Heart right ventricle (tissue), 16 donors: ENCODE measurements at regions not wholly inside any gene's neighbourhood (a gene's known extent, or its start where the extent isn't known, plus 50 kb on each side); places are given as distances from the start of the nearest gene placed in this dataset.
A peak's percentile ranks its signal among the peaks of the same experiment; 100 is the strongest.

Experiments
- ATAC-seq, 8 donors: fragments of 200-7000 bp; cut with Tn5 transposase; one replicate each; pipeline ENCODE4 v1.9.1; 2020; ENCODE audit warnings: mild to moderate bottlenecking in 8 of 8, moderate library complexity in 8 of 8, moderate number of reproducible peaks in 1 of 8
- DNase-seq, 2 donors: peaks; one replicate each; pipeline ENCODE4 v3.0.0-alpha.2; 2020
- H3K27ac ChIP-seq, 10 donors: fragments of 200-600 bp; sonication (generic) in 2 of 10; one replicate each; pipeline versions ENCODE4 v1.5.0 to v1.8.0; 2020 to 2022; ENCODE audit warnings: mild to moderate bottlenecking in 3 of 10
- H3K27me3 ChIP-seq, 7 donors: fragments of 200-600 bp; one replicate each; pipeline ENCODE4 v1.8.0; 2021 to 2022; ENCODE audit warnings: mild to moderate bottlenecking in 2 of 7
- H3K36me3 ChIP-seq, 9 donors: fragments of 200-600 bp; sonication (generic) in 1 of 9; one replicate each; pipeline versions ENCODE4 v1.5.0 to v1.8.0; 2020 to 2022; ENCODE audit warnings: mild to moderate bottlenecking in 2 of 9
- H3K4me1 ChIP-seq, 9 donors: fragments of 200-600 bp; sonication (generic) in 1 of 9; one replicate each; pipeline versions ENCODE4 v1.5.0 to v1.8.0; 2020 to 2022; ENCODE audit warnings: mild to moderate bottlenecking in 4 of 9
- H3K4me3 ChIP-seq, 10 donors: fragments of 200-600 bp; sonication (generic) in 2 of 10; one replicate each; pipeline versions ENCODE4 v1.5.0 to v1.8.0; 2020 to 2022; ENCODE audit warnings: mild to moderate bottlenecking in 7 of 10, moderate library complexity in 2 of 10
- H3K9me3 ChIP-seq, 11 donors: fragments of 200-600 bp in 10 of 11; sonication (generic) in 2 of 11; one replicate each; pipeline versions ENCODE4 v1.5.0 to v1.8.0; 2013 to 2022; ENCODE audit warnings: mild to moderate bottlenecking in 2 of 11, control low read depth in 1 of 11, moderate library complexity in 1 of 11
- CTCF ChIP-seq, 9 donors: fragments of 200-600 bp; sonication (generic) in 2 of 9; IDR thresholded peaks; one replicate each; pipeline versions ENCODE4 v1.5.0 to v1.8.0; 2021 to 2022; ENCODE audit warnings: antibody characterized with exemption in 9 of 9, mild to moderate bottlenecking in 5 of 9, moderate library complexity in 1 of 9
- WGBS, 2 donors: extraction: QIAGEN DNeasy Blood & Tissue Kit; methylation state at CpG; one replicate each; pipeline ENCODE4 v1.1.7; 2013; ENCODE audit warnings: inconsistent platforms in 1 of 2; 5-methylcytosine and 5-hydroxymethylcytosine counted together
- intact Hi-C, 10 donors: fragments of 100-400 bp; cut with DNase I; formaldehyde crosslinking; loops; one replicate each; pipeline versions ENCODE4 v1.11.1 to v1.14.2; 2022
- donor health status: Arrhythmogenic right ventricular cardiomyopathy.
- donor health status: ischemic (EF 13 %, LVEDD 7.1; RV severe dilation, severe dysfunction).
- donor health status: healthy with polysubstance abuse.
- donor health status: DM: no; HTN: yes; CAD: no.
- donor health status: DM: no; HTN: no; CAD: no.
- donor health status: ischemic (EF 25% LVEDD 6.9; RV normal size, moderate dysfunction).
- donor health status: ischemic (EF 25% LVEDD 5.7; RV mildly dilated, moderate dysfunction).
- donor health status: healthy.
- donor health status: DM: yes; HTN: yes; CAD: no.
- donor health status: Ischemic cardiomyopathy.
- donor health status: ischemic (EF 35%, LVEDD 5.7; RV mildly dilated, moderate dysfunction).
- donor health status: nonischemic (EF 11% LVEDD 7.7; RV severe dilation, severe dysfunction).
- donor health status: DM: yes; HTN: yes; CAD: no.
- donor health status: PGD.
- donor health status: ischemic (EF 29% LVEDD 5.4; RV normal size, mild dysfunction).
- donor health status: nonischemic (EF 23%, LVEDD 6.1; RV moderate dilation, normal function).

DNA sequence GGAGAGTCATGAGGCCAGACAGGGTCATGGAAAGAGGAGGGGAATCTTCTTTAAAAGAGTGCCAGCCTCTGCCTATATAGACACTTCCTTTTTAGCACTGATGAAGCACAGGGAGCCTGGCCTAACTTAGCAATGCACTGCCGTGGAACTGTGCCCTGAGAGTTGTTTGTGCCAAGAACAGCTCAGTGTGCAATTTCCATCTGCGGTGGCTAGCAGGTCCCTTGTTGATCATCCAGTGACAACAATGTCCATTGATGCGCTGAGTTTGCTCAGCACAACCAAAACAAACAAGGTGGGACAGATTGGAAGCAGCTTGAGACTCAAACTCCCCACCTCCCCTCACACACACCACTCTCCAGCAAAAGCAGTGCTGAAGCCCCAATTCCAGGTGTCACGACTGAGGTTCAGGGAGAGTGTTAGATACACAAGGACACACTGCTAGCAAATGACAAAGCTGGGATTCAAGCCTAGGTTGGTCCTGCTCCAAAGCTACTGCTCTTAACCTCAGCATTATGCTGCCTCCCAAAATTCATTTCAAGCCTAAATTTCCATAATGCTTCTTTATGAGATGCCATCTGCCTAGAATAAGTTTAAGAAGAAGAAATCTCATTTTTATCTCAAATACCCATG, 316.6 kb upstream of the UBE2E2 start:
- H3K27me3 ChIP-seq, result no peaks in the 10 kb centered on the region
- peaks cover 0 to 3% (median 0%) of the 10 kb centered on the region in 9 donors for H3K4me1 ChIP-seq
- peak overlapping the region in 1 of 10 donors; percentile 6 for H3K27ac ChIP-seq
- H3K36me3 ChIP-seq, result no peaks in the 10 kb centered on the region
- peak; percentile 27 to 40 for DNase-seq
- intact Hi-C loops, result loop anchor here in 2 of 10 donors (5.0 to 10.0 kb wide), 2 partner anchors 312 to 699 kb away; no protein-coding TSS in a partner anchor
- WGBS, 2 donors, result 42 to 49% methylated on average over 4 of the region's 4 CpGs
- TF ChIP-seq CTCF (IDR thresholded peaks at IDR 0.05), result no peak
- ATAC-seq, result peak in 6 of 8 donors; percentile 61 to 86 (median 70)
- no peak overlapping the region for H3K4me3 ChIP-seq
- no peaks in the 10 kb centered on the region for H3K9me3 ChIP-seq

DNA sequence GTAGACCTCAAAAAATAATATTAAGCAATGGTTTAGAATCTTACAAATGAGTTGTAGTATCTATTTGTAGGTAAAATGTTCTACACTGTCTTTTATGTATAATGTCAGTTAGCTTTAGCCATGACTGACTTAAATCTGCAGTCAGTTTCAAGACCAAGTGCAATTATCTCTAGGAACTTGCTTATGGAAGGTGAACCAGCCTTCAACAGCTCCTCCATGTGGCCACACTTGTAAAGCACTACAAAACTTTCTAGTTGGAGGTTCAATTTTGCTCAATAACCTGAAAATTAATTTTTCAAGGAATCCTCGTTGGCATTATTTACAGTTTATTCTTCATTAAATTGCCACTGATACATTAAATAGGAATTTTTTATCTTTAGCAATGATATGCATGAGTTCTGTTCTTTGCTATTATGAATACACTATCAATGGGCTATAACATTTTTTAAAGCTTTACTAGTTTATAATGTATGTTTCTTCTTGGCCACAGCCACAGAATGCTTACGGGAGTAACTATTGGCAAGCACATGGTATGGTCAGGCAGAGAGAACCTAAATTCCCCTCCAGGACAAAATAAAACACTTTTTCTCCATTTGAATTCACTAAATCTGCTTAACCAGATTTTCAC, 315.3 kb upstream of the UBE2E2 start:
- no peak for ATAC-seq
- intact Hi-C loops, result loop anchor here in 2 of 10 donors (5.0 to 10.0 kb wide), 2 partner anchors 313 to 700 kb away; no protein-coding TSS in a partner anchor
- no peak for DNase-seq

DNA sequence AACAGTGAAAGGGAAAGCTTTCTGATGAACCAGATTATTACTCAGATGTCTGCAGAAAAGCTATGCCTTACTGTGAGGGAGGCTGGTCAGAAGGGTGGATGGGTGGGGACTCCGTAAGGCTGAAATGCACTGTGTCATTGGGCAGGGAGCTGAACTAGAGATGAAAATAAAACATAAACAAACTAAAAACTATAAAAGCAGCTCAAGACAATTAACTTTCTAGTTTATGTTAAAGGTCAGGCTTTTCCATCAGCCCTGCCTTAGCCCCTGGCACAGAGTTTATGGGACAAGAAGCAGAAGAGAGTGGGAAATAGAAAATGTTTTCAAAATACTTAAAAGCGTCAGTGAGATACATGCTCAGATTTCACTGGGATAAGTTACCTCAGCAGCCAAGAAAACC, 310.0 kb upstream of the UBE2E2 start:
- peaks cover 0 to 6% (median 0%) of the 10 kb centered on the region in 9 donors for H3K4me1 ChIP-seq
- DNase-seq (no peak), ATAC-seq (no peak)
- no peaks in the 10 kb centered on the region for H3K36me3 ChIP-seq
- peaks cover 0 to 10% (median 0%) of the 10 kb centered on the region in 7 donors for H3K27me3 ChIP-seq
- WGBS, 2 donors, result 71 to 85% methylated on average over 2 of the region's 2 CpGs
- H3K27ac ChIP-seq, result no peak overlapping the region
- H3K9me3 ChIP-seq, result no peaks in the 10 kb centered on the region
- H3K4me3 ChIP-seq, result no peak overlapping the region
- TF ChIP-seq CTCF (IDR thresholded peaks at IDR 0.05), result no peak
- intact Hi-C loops, result loop anchor here in 1 of 10 donors (10.0 kb wide), 1 partner anchor 318 kb away; no protein-coding TSS in a partner anchor

More for the DNA sequence above, 315.3 kb upstream of the UBE2E2 start:
- Histone ChIP-seq H3K27ac (no peak overlapping the region), H3K4me3 (no peak overlapping the region), H3K9me3 (no peaks in the 10 kb centered on the region), H3K27me3 (peaks cover 0 to 10% (median 0%) of the 10 kb centered on the region in 7 donors), H3K36me3 (no peaks in the 10 kb centered on the region), H3K4me1 (peaks cover 0 to 3% (median 0%) of the 10 kb centered on the region in 9 donors)
- peak in 7 of 9 donors; percentile 31 to 61 (median 50) for TF ChIP-seq CTCF (IDR thresholded peaks at IDR 0.05)
- 46 to 53% methylated on average over 2 of the region's 2 CpGs for WGBS, 2 donors

GRCh38 chr3:22893644-22894325, 309.3 kb upstream of the UBE2E2 start:
- Histone ChIP-seq H3K9me3 (no peaks in the 10 kb centered on the region), H3K36me3 (no peaks in the 10 kb centered on the region), H3K27me3 (peaks cover 0 to 10% (median 0%) of the 10 kb centered on the region in 7 donors), H3K27ac (no peak overlapping the region), H3K4me1 (peaks cover 0 to 6% (median 0%) of the 10 kb centered on the region in 9 donors), H3K4me3 (no peak overlapping the region)
- 32 to 36% methylated on average over 3 of the region's 3 CpGs for WGBS, 2 donors
- peak in 4 of 8 donors; percentile 19 to 42 (median 33) for ATAC-seq
- intact Hi-C loops, result loop anchor here in 1 of 10 donors (10.0 kb wide), 1 partner anchor 319 kb away; no protein-coding TSS in a partner anchor
- DNase-seq, result peak in 1 of 2 donors; percentile 10
- TF ChIP-seq CTCF (IDR thresholded peaks at IDR 0.05), result no peak
